NCI-H1105 treated with DMSO at 0.1 percent for 48 hours (cell line): ENCODE measurements at regions not wholly inside any gene's neighbourhood (a gene's known extent, or its start where the extent isn't known, plus 50 kb on each side); places are given as distances from the start of the nearest gene placed in this dataset.

Experiments used
- DNase-seq: peaks from one replicate; lab custom pipeline; 2025; lab: John Stamatoyannopoulos, UW

DNA sequence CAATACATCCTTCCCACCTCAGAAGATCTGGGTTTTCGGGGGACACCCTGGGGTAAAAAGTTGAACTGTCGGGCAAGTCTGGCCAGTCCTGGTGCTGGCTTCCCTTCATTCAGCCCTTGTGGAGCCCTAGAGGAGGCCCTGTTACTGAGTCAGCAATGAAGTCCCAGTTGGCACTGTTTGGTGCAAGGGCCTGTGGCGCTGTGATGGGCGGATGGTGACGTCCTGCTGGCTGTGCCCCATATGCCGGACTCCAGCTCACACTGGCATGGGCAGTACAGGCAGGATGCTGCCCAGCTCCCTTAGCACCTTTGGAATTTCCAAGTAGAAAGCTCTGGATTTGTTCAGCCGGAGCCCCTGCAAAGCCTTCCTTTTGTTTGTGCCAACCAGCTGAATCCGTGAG lies 186.2 kb upstream of the PMEPA1 start:
- no peak for DNase-seq

DNA sequence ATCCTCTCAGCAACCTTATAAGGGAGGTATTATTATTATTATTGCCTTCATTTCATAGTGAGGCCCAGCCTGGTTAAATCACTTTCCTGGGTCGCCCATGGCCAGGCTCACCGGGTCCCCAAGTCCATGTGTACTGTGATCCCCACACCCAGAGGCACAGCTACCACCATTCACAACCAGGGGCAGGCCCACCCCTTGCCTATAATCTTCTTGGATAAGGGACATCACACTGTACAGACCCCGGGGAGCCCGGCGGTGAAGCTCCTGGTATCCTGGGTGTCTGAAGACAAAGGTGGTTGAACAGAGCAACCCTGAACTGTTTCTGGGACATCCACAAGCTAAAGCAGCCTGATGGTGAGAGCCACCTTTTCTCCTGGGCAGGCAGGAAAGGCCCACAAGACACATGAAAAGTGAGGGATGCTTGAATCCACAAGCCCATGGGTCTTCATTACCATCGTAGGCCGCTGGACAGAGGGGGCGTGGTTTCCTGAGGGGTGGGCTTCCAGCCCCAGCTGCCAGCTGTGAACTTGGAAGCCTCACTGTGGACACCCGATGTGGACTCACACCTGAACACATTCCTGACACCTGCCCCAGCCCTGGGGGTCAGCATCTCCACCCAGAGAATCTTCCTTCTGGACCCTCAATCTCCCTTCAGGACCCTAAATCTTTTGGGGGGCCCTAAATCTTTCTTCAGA lies 185.5 kb upstream of the PMEPA1 start:
- DNase-seq, result no peak

DNA sequence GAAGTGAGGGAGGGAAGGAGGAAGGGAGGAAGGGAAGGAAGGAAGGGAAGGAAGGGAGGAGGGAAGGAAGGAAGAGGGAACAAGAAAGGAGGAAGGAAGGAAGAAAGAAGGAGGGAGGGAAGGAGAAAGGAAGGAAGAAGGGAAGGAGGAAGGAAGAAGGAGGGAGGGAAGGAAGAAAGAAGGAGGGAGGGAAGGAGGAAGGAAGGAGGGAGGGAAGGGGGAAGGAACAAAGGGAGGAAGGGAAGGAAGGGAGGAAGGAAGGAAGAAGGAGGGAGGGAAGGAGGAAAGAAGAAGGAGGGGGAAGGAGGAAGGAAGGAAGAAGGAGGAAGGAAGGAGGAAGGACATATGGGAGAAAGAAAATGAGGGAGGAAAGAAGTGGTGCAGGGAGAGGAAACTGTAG lies 184.7 kb upstream of the PMEPA1 start:
- DNase-seq, result no peak

DNA sequence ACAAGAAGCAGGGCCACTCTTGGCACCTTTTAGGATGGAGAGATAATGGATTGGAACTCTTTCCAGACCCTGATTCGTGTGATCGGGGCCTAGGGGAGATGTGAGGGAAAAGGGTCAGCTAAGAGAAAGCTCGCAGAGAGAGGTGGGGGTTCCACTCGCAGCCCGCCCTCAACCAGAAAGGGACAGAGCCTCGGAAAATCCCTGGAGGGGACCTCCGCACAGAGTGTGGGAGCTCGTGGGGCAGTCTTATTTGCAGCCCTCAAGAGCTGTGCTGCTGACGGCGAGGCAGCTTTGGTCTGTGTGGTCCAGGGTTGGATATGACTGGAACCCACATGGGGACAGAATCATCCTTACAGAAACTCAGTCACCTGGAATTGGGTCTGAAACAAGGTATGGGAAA lies 184.3 kb upstream of the PMEPA1 start:
- no peak for DNase-seq

DNA sequence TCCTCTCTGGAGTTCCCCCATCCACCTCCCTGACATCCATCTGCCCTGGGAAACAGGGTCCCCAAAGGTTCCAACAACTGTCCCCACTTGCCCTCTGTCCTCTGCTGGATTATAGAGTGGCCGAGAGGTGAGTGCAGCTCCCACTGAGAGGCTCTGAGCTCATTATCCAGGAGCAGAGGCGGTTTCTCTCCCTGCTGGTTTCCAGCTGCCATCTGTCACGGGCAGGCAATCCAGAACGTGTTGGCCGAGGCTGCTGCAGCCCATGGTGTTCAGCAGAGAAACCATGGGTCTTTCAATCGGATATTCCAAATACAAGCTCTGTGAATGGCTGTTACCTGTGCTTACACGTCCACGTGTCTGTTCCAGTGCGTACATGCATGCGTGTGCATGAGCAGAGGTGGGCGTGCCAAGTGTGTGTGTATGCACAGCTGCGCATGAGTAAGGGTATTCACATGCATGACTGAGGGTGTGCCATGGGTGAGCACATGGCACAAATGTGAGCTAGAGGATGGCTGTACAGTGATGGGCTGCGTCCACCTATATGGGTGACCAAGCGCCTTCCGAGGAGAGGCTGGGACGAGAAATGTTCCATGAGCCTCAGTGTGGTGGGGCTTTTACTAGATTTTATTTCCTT lies 183.7 kb upstream of the PMEPA1 start:
- DNase-seq, result no peak

DNA sequence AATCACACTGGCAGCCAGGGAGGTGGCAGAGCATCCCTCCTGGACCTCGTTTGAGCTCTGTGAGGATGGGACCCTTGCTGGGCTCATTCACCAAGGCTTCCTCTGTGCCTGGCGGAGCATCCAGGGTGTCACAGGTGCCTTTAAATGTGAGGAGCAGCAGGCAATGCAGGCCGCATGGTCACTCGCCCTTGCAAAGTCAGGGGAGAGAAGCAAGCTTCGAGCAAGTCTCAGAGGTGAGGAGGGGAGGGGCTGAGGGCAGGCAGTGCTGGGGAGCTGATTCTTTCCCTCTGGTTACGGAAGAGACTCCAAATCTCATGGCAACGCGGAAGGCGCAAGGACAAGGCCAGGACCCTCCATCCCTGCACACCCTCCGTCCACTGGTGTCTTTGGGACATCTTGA lies 182.7 kb upstream of the PMEPA1 start:
- DNase-seq, result no peak

DNA sequence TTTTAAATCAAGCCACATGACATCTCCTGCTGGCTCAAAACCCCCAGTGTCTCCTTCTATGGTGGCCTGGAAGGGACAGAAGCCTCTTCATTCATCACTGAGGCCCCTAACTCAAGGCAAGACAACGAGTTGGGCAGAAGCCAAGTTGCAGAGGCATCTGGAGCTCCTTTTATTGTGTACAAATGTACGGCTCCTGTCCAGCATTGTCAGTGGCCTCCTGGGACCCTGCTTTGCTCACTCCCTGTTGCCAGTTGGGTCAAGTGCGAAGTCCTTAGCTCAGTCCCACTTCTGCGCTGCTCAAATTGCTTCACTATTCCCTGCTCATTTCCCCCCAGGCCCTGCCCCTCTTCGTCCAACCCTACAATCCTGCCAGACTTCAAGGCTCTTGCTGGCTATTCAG lies 181.2 kb upstream of the PMEPA1 start:
- no peak for DNase-seq

DNA sequence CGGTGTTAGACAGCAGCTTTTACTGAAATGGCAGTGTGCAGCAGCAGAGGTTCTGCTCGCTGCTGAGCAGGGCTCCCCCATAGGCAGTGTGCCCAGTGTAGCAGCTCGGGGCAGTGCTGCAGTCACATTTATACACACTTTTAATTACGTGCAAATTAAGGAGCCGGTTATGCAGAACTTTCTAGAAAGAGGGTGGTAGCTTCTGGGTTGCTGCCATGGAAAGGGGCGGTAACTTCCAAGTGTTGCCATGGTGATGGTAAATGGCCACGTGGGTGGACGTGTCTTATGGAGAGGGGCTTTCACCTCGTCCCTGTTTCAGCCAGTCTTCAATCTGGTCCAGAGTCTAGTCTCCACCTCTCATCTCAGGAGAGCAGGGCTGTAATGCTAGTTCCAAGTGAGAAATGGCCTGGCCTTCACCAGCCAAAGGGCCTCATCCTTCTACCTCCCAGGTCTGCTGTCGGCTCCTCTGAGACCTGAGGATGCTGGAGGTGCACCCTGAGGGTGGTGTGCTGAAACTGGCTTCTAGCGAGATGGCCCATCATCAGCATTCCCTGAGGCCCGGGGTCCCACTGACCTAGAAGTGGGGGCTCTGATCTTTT lies 180.5 kb upstream of the PMEPA1 start:
- no peak for DNase-seq

DNA sequence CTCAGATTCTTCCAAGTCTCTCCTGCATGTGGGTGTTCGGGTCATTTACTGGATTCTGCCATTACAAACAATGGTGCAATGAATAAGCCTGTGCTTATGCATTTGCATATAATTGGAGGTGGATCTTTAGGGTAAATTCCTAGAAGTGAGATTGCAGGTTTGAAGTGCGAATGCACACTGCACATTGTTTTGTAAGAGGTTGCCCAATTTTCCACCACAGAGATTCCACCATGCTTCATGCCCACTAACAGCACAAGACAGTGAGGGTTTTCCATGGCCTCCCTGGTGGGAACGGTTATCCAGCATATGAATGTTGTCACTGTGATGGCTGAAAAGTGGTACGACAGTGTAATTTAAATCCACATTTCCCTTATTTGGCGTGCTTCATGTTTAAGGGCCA lies 178.8 kb upstream of the PMEPA1 start:
- DNase-seq, result no peak

DNA sequence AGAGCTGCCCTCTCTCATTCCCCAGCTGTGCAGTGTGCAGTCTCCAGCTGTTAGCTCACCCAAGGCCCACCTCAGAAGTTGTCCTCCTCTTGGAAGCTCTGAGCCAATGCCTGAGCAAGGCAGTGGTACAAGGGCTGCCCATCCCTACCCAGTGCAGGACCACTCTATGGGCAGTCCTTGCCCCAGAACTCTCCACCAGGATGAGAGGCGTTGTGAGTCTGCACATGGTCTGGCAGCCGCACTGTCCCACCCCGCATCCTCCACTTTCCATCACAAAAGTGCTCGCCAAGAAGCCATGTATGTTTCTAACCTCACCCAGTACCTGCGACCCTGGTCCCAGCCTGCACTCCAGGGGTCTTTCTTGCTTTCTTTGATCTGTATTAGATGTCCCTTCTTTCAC lies 175.1 kb upstream of the PMEPA1 start:
- DNase-seq, result no peak

DNA sequence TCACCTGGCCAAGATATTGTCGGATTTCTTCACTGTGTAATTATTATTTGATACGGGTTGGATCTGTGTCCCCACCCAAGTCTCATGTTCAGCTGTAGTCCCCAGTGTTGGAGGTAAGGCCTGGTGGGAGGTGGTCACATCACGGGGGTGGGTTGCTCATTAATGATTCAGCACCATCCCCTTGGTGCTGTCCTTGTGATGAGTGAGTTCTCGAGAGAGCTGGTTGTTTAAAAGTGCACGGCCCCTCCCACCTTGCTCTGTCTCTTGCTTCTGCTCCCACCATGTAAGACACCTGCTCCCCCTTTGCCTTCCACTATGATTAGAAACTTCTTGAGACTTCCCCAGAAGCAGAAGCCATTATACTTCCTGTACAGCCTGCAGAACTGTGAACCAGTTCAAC lies 173.9 kb upstream of the PMEPA1 start:
- DNase-seq, result no peak

DNA sequence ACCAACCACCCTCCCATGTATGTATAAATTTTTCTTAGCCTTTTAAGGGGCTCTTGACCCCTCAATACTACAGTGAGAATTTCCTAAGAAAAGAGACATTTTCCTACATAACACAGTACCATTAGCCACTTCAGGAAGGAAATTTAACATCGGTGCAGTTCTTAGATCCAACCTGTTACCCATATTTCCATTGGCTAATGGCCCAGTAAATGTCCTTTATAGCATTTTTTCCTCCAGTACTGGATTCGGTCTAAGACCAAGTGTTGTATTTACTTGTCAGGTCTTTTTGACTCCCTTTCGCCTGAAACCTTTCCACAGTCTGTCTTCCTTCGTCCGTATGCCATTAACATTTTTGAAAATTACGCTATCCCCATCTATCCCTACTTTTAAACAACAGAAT lies 173.4 kb upstream of the PMEPA1 start:
- no peak for DNase-seq

DNA sequence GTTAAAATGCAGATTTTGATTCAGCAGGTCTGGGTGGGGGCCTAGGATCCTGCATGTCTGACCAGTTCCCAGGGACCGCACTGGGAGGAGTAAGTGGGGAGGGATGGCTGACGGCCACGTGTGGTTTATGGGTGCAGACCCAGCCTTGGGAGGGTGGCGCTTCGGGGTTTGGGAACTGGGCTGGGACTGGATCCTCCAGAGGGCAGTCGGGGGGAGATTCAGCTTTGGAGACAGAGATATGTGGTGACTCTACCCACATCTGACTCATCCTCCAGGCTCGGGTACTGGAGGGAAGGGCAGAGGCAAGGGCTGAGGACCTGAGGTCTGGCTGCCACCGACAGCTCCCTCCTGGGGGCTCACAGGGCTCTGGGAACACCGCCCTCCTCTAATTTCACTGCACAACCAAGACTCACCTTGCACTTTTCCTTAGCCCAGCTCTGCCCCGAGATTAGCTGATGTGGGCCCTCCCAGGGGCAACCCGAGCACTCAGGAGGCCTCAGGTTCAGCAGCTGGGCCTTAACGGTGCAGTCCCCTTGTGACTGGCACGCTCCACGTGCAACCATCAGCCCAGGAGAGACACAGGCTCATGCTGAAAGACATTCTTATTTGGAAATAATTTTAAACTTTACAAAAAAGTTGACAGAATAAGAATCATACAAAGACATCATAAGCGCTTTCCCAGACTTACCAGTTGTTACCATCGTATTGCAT lies 172.8 kb upstream of the PMEPA1 start:
- no peak for DNase-seq

DNA sequence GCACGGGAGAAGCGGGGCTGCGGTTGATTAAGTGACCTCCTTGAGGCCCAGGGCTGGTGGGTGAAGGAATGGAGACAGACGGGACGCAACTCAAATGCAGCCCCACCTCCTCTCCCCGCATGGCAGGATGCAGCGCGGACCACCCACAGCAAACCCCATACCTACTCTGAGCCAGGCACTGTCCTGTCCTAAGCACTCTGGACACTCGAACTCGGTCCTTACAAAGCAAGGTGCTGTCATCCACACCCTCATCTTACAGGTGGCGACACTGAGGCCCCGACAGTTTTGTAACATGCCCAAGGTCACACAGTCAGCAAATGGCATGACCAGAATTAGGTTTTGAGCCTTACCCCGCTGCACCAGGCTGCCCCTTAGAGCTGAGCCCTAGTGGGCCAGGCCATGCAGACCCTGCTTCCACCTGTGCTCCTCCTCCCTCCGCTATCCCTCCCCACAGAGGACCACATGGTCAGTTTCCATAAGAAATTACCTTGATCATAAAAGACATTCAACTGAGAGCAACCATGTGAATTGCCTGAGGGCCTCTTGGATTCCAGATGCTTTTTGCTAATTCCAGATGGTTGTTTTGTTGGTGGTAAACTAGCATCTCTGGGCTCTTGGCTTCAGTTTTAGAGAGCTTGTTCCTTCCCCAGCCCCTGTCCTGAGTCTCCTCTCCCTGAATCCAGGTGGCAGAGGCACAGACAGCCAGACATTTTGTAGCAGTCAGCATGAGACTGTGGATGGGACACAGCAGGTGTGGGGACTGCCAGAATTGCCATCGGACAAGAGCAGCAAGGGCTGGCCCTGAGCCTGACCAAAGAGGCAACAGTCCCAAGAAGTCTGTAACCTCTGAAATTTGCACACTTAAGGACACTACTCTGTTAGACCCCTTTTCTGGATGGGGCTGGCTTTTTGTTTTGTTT lies 171.9 kb upstream of the PMEPA1 start:
- DNase-seq, result no peak

DNA sequence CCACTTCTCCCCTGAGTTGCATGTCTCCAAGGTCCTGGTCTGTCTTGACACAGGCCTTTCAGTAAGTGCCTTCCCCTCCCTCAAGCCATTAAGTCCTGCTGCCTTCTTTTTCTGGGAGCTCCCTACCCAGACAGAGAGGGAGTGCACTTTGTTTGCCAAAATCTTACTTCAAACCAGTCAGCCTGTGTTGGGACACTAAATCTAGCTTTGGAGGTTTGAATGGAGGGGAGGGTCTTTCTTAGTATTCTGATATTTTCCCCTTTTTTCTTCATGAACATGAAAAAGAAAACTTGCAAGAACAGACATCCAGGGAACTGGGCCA lies 170.7 kb upstream of the PMEPA1 start:
- no peak for DNase-seq

DNA sequence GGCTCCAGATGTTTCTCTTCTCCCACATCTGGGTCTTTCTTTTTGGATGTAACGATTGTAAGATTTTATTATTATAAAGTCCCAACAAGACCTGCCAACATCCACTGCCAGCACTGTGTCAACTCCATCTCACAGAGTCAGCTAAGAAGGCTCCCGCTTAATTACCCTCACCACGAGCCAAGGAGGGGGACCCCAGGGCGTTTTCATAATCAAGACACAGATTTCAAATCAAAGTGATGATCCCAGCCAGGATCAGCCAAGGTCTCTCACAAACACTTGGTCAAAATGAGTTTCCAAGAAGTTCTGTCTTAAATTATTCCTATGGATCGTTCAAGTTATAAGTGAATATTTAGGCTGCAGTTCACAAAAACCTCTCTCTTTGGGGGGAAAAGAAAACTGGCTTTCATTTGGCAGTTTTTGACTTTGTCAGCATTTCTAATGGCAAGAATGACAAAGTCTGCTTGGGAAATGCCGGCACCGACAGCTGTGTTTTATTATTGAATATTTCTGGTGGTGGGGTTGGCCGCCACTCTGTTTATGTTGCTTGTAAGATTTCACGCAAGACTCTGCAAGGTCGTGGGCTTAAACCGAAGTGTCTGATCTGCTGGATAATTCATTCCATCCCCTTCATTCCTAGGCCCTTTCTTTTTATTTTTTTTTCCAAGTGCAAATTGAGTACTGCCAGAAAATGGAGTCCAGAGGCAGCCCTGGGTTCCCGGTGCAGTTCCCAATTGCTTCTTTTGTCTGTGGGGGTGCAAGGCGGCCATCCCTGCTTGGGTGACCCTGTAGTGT lies 170.2 kb upstream of the PMEPA1 start:
- DNase-seq, result no peak

DNA sequence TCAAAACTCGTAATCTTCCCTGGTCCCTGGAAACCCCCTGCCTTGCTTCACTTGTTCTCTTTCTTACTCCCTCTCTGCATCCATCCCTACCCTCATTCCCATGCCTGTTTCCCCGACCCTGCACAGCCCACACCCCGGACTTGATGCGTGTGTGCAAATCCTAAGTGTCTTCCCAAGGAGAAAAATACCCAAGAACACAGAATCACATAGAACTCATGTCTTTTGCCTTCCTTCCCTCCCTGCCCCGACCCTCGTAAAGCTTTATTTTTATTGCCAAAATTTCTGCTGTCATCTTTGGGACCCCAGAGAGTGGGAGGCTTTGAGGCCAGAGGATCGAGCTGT lies 169.6 kb upstream of the PMEPA1 start:
- DNase-seq, result no peak

DNA sequence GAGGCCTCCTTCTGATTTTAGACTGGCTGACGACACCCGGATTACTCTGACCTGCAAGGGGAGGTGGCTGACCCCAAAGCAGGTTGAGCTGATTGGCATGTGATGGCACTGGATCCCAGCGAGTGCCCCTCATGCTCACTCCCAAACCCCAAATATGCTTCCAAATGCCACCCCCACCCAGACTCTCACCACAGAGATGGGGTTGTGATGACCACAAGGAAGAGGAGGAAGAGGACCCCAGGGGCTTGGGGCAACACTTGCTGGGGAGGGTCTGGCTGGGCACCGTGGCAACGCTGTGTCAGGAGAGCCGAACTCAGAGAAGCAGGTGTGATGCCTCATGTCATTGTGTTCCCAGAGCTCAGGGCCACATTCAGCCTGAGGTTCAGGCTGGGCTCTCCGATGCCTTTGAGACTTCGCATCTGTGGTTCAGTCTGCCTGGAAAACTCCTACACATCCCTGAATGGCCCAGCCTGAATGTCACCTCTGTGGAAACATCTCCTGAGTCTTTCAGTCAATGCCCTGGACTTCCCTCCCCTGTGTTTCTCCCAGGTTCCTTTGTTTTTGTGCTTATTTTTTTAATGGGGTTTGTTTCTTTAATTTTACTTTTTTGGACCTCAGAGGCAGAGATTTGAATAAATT lies 169.1 kb upstream of the PMEPA1 start:
- DNase-seq, result no peak

DNA sequence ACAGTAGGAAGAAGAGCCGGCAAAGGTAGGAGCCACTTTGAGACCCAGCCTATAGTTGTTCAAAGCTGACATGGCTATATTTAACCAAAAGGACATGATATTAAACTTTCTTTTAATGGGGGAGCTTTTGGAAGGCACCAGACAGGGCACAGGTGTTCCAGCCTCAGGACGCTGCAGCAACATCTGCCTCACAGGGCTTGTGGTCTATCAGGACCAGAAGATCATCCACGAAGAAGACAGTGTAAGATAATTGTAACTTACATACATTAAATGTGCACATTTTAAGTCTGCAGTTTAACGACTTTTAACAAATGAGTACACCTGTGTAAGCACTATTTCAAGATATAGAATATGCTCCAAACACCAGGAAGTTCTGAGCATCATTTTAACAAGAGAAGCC lies 168.2 kb upstream of the PMEPA1 start:
- DNase-seq, result no peak

DNA sequence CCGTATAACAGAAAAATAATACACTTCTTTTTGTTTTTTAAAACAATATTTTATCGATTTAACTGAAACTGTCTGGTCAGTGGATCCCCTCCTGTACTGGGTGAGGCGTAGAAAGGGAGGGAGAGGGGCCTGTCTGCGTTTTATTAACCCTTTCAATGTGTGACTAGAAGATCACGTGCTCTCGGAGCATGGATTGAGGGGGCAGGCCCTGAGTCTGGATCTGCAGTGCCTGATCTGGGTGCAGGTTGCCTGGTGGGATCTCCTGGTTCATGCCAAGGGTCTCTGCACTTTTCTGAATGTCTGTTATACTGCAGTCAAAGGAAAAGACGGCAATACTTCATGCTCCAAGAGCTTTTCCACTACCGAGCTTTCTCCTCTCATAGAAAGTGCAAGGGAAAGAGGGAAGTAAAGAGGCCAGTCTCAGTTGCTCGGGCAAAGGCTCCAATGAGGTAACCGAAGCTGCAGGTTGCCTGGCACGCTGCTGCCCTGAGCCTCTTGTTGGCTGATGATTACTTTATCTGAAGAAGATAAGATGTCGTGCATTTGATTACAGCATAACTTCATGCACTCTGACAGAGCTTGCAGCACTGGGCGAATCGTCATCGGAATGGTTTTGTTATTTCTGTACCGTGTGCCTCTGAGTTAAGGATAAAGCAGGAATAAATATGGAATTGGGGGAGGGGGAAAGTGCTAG lies 167.5 kb upstream of the PMEPA1 start:
- no peak for DNase-seq
